T-cell (primary cell): ENCODE measurements at regions not wholly inside any gene's neighbourhood (a gene's known extent, or its start where the extent isn't known, plus 50 kb on each side); places are given as distances from the start of the nearest gene placed in this dataset.
"Not testable (repeated sequence)": the region's sequence is repeated elsewhere in the genome, so short reads cannot be mapped to it uniquely, and the experiment has no call there.

Source experiments
- ATAC-seq, 4 experiments: fragments of 200-7000 bp in 3 of 4; fragments of 150-1000 bp in 1 of 4; cut with Tn5 transposase; replicated peaks in 1 of 4; 1 replicate in 3 of 4; 2 replicates in 1 of 4; pipeline ENCODE4 v1.10.0; 2021; ENCODE audit warnings: moderate library complexity in 3 of 4, mild to moderate bottlenecking in 2 of 4, moderate number of reproducible peaks in 1 of 4
- CTCF ChIA-PET, 2 donors: fragments of 300-600 bp; sonication (Branson Sonifier 250); formaldehyde crosslinking; loops; one replicate each; lab custom pipeline; 2022; ENCODE audit warnings: antibody characterized with exemption in 2 of 2; lab: Charles Lee
- POLR2A ChIA-PET, 2 donors: fragments of 300-600 bp; sonication (Branson Sonifier 250); formaldehyde crosslinking; loops; one replicate each; lab custom pipeline; 2022; ENCODE audit warnings: antibody characterized with exemption in 2 of 2; lab: Charles Lee
- DNase-seq, 35 experiments: peaks; one replicate each; pipeline versions ENCODE4 v3.0.0 to v3.0.0-alpha.2; 2013 to 2023
- H3K27ac ChIP-seq: one replicate; pipeline ENCODE4 v1.5.1; 2013; ENCODE audit warnings: low read length
- H3K27me3 ChIP-seq, 2 experiments: replicated peaks in 1 of 2; 1 replicate in 1 of 2; 2 replicates in 1 of 2; pipeline versions ENCODE4 v1.6.1 to v1.7.0; 2013; ENCODE audit warnings: low read length in 1 of 2, mixed read lengths in 1 of 2; ENCODE audit not compliant: control insufficient read depth in 2 of 2, insufficient read depth in 2 of 2; ENCODE audit errors: extremely low read depth in 1 of 2
- H3K36me3 ChIP-seq, 2 donors: 1 replicate in 1 of 2; 2 replicates in 1 of 2; pipeline versions ENCODE4 v1.6.1 to v1.7.0; 2013; ENCODE audit warnings: low read length in 1 of 2; ENCODE audit not compliant: control insufficient read depth in 2 of 2, insufficient read depth in 1 of 2; ENCODE audit errors: extremely low read depth in 1 of 2
- H3K4me1 ChIP-seq, 2 experiments: 1 replicate in 1 of 2; 2 replicates in 1 of 2; pipeline versions ENCODE4 v1.6.1 to v1.7.0; 2013; ENCODE audit warnings: low read length in 2 of 2, mixed read lengths in 1 of 2; ENCODE audit not compliant: insufficient read depth in 2 of 2, control insufficient read depth in 1 of 2; ENCODE audit errors: extremely low read depth in 1 of 2
- H3K4me3 ChIP-seq, 2 donors: 1 replicate in 1 of 2; 2 replicates in 1 of 2; pipeline versions ENCODE4 v1.5.1 to v1.7.0; 2013; ENCODE audit warnings: mild to moderate bottlenecking in 2 of 2, low read length in 1 of 2, moderate library complexity in 1 of 2; ENCODE audit not compliant: control insufficient read depth in 1 of 2; ENCODE audit errors: extremely low read depth in 1 of 2
- H3K9me3 ChIP-seq: 2 replicates; pipeline ENCODE4 v1.7.0; 2013
- H3K27ac Mint-ChIP-seq, 2 donors: one replicate each; pipeline ENCODE4 v1.8.0; 2020 to 2021; ENCODE audit warnings: mild to moderate bottlenecking in 2 of 2, mixed read lengths in 2 of 2
- H3K27me3 Mint-ChIP-seq, 2 donors: one replicate each; pipeline ENCODE4 v1.8.0; 2021 to 2022; ENCODE audit warnings: mixed read lengths in 2 of 2
- H3K36me3 Mint-ChIP-seq: one replicate; pipeline ENCODE4 v1.8.0; 2021; ENCODE audit warnings: mixed read lengths
- H3K4me1 Mint-ChIP-seq, 3 donors: one replicate each; pipeline ENCODE4 v1.8.0; 2020 to 2022; ENCODE audit warnings: mixed read lengths in 3 of 3, mild to moderate bottlenecking in 1 of 3
- H3K4me3 Mint-ChIP-seq, 3 donors: one replicate each; pipeline ENCODE4 v1.8.0; 2020 to 2022; ENCODE audit warnings: mild to moderate bottlenecking in 3 of 3, mixed read lengths in 3 of 3, moderate library complexity in 3 of 3
- H3K9me3 Mint-ChIP-seq, 3 donors: one replicate each; pipeline ENCODE4 v1.8.0; 2020 to 2022; ENCODE audit warnings: mixed read lengths in 3 of 3
- WGBS: methylation state at CpG from one replicate; pipeline ENCODE4 v1.1.5; 2013; ENCODE audit warnings: missing lambda C conversion rate; ENCODE audit not compliant: insufficient coverage; 5-methylcytosine and 5-hydroxymethylcytosine counted together

DNA sequence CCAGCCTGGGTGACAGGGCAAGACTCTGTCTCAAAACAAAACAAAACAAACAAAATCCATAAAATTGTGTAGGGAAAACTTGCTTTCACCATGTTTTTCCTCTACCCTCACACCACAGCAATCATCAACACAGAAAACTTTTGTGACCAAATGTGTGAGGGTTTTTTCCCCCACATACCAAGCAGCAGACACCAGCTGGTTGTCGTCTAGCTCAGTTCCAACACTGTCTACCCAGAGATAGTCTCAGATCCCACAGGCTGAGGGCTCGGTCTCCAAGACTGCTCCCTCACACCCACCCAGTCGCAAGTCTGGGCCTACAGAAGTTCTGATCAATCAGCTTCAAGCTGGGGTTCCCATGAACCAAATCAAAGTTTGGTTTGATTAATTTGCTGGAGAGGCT is 322.4 kb upstream of the MAGI2 start:
- H3K4me3 Mint-ChIP-seq: no peak overlapping the region
- Histone ChIP-seq H3K36me3 (no peaks in the 10 kb centered on the region), H3K9me3 (no peaks in the 10 kb centered on the region), H3K27ac (no peak overlapping the region), H3K4me3 (no peak overlapping the region), H3K4me1 (no peaks in the 10 kb centered on the region), H3K27me3 (no peaks in the 10 kb centered on the region)
- no CpG with 5 or more reads among the region's 3 CpGs for WGBS
- ATAC-seq: no peak
- CTCF ChIA-PET: interaction anchor here in 1 of 2 donors (0.6 kb wide), 1 partner anchor 28 kb away, joined by 3 read pairs; no protein-coding TSS in a partner anchor
- no peaks in the 10 kb centered on the region for H3K36me3 Mint-ChIP-seq
- no peaks in the 10 kb centered on the region for H3K27me3 Mint-ChIP-seq
- DNase-seq: no peak
- H3K27ac Mint-ChIP-seq: no peak overlapping the region
- H3K4me1 Mint-ChIP-seq: no peaks in the 10 kb centered on the region
- peaks cover 0 to 1% (median 0%) of the 10 kb centered on the region in 3 donors for H3K9me3 Mint-ChIP-seq
- POLR2A ChIA-PET: no interaction called here

- Histone ChIP-seq H3K9me3 (no peaks in the 10 kb centered on the region), H3K4me3 (no peak overlapping the region), H3K27ac (no peak overlapping the region), H3K4me1 (no peaks in the 10 kb centered on the region), H3K36me3 (no peaks in the 10 kb centered on the region), H3K27me3 (no peaks in the 10 kb centered on the region)
- ChIA-PET CTCF (no interaction called here), POLR2A (no interaction called here)
- H3K4me1 Mint-ChIP-seq: no peaks in the 10 kb centered on the region
- ATAC-seq (no peak), DNase-seq (no peak)
- no peaks in the 10 kb centered on the region for H3K36me3 Mint-ChIP-seq
- H3K27ac Mint-ChIP-seq: no peak overlapping the region
- H3K4me3 Mint-ChIP-seq: no peak overlapping the region
- peaks cover 0 to 1% (median 0%) of the 10 kb centered on the region in 3 donors for H3K9me3 Mint-ChIP-seq
- H3K27me3 Mint-ChIP-seq: no peaks in the 10 kb centered on the region
These were observed 320.7 kb upstream of the MAGI2 start for GRCh38 chr7:79774150-79774549.

- DNase-seq (no peak), ATAC-seq (no peak)
- ChIA-PET POLR2A (no interaction called here), CTCF (no interaction called here)
- no peaks in the 10 kb centered on the region for H3K4me1 Mint-ChIP-seq
- Histone ChIP-seq H3K36me3 (no peaks in the 10 kb centered on the region), H3K9me3 (no peaks in the 10 kb centered on the region), H3K4me1 (no peaks in the 10 kb centered on the region), H3K27me3 (no peaks in the 10 kb centered on the region), H3K4me3 (no peak overlapping the region), H3K27ac (no peak overlapping the region)
- WGBS: no CpG with 5 or more reads among the region's 2 CpGs
- no peaks in the 10 kb centered on the region for H3K27me3 Mint-ChIP-seq
- no peaks in the 10 kb centered on the region for H3K36me3 Mint-ChIP-seq
- no peak overlapping the region for H3K27ac Mint-ChIP-seq
- peaks cover 0 to 4% (median 1%) of the 10 kb centered on the region in 3 donors for H3K9me3 Mint-ChIP-seq
- H3K4me3 Mint-ChIP-seq: no peak overlapping the region
These were observed 317.5 kb upstream of the MAGI2 start for GRCh38 chr7:79770970-79771369.

DNA sequence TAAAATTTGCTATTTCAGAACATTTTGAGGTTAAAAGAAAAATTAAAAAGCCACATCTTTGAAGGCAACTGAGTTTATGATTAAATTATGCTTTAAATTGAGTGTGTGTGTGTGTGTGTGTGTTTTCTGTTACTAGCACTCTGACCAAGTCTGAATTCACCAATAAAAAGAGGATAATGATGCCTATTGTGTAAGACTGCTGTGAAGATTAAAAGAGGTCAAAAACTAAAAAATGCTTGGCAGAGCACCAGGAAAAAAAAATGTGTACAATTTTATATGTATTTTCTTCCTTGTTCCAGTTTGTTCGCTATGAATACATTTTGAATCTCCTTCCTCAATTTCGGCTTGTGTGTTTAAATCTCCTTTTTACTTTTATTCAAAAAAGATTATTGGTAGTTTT is 316.6 kb upstream of the MAGI2 start:
- DNase-seq: no peak
- WGBS: no CpG with 5 or more reads among the region's 2 CpGs

DNA sequence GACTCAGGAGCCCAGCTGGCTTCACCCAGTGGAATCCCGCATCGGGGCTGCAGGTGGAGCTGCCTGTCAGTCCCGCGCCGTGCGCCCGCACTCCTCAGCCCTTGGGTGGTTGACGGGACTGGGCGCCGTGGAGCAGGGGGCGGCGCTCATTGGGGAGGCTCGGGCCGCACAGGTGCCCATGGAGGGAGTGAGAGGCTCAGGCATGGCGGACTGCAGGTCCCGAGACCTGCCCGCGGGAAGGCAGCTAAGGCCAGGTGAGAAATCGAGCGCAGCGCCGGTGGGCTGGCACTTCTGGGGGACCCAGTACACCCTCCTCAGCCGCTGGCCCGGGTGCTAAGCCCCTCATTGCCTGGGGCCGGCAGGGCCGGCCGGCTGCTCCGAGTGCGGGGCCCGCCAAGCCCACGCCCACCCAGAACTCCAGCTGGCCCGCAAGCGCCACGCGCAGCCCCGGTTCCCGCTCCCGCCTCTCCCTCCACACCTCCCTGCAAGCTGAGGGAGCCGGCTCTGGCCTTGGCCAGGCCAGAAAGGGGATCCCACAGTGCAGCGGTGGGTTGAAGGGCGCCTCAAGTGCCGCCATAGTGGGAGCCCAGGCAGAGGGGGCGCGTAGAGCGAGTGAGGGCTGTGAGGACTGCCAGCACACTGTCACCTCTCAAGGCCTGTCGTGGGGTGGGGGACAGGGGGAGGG is 314.6 kb upstream of the MAGI2 start:
- H3K4me1 ChIP-seq, ATAC-seq, H3K27ac Mint-ChIP-seq, DNase-seq, H3K9me3 Mint-ChIP-seq, POLR2A ChIA-PET, H3K36me3 ChIP-seq, H3K4me3 ChIP-seq, H3K27me3 Mint-ChIP-seq, CTCF ChIA-PET, H3K36me3 Mint-ChIP-seq, H3K27me3 ChIP-seq, H3K9me3 ChIP-seq, H3K27ac ChIP-seq, H3K4me3 Mint-ChIP-seq, H3K4me1 Mint-ChIP-seq: not testable (repeated sequence)
- 96% methylated on average over 21 of the region's 46 CpGs for WGBS

More for the DNA sequence above, 316.6 kb upstream of the MAGI2 start:
- no peak for ATAC-seq
- no peaks in the 10 kb centered on the region for H3K9me3 ChIP-seq
- no peak overlapping the region for H3K27ac ChIP-seq
- Mint-ChIP-seq H3K27me3 (no peaks in the 10 kb centered on the region), H3K4me3 (no peak overlapping the region), H3K27ac (no peak overlapping the region), H3K4me1 (no peaks in the 10 kb centered on the region), H3K36me3 (no peaks in the 10 kb centered on the region), H3K9me3 (peaks cover 0 to 9% (median under 1%) of the 10 kb centered on the region in 3 donors)
- no peaks in the 10 kb centered on the region for H3K27me3 ChIP-seq
- CTCF ChIA-PET: no interaction called here
- H3K4me1 ChIP-seq: no peaks in the 10 kb centered on the region
- H3K4me3 ChIP-seq: no peak overlapping the region
- no peaks in the 10 kb centered on the region for H3K36me3 ChIP-seq
- POLR2A ChIA-PET: no interaction called here

GRCh38 chr7:79767192-79767591 is 313.7 kb upstream of the MAGI2 start:
- H3K36me3 Mint-ChIP-seq, POLR2A ChIA-PET, H3K27ac Mint-ChIP-seq, H3K9me3 Mint-ChIP-seq, CTCF ChIA-PET, H3K4me1 ChIP-seq, H3K4me3 Mint-ChIP-seq, H3K4me3 ChIP-seq, ATAC-seq, DNase-seq, H3K27me3 Mint-ChIP-seq, H3K4me1 Mint-ChIP-seq, H3K9me3 ChIP-seq, H3K27me3 ChIP-seq, H3K36me3 ChIP-seq, H3K27ac ChIP-seq: not testable (repeated sequence)
- 30% methylated on average over 5 of the region's 14 CpGs for WGBS
